ENCODE measurements at regions not wholly inside any gene's neighbourhood (a gene's known extent, or its start where the extent isn't known, plus 50 kb on each side); places are given as distances from the start of the nearest gene placed in this dataset.
"Not testable (repeated sequence)": the region's sequence is repeated elsewhere in the genome, so short reads cannot be mapped to it uniquely, and the experiment has no call there.

DNA sequence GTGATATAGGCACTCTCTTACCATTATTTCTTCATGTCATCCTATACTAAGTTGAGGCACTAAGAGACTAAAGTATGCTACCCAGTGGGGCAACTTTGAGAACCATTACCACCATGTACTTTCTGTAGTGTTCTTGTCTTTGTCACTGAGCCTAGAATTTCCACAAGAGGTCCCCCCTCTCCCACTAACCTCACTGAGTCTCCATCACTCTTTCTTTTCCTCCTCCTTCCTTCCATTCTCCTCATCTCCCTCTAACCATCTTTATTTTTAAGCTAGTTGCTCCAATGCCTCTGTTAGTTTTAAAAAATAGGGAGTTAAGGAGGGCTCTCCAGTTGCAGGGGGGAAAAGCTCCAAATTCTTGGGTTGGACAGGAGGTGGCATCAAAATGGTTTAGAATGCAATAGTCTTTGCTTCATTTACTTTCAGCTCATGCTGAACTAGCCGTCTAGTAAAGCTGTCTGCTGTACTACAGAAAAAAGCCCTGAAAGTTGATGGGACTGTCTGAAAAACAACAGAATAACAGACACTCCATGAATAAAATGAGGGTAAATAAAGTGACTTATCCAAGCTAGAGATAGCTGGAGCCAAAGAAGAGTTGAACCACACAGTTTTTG is 85.1 kb upstream of the MYRIP start:
- no peaks in the 10 kb centered on the region for H3K9me2 ChIP-seq (replicated peaks; ENCODE audit: insufficient read depth)
- H3K27me3 ChIP-seq: peaks cover 5% of the 10 kb centered on the region
- no peak overlapping the region for H2AFZ ChIP-seq
- no peaks in the 10 kb centered on the region for H3K4me1 ChIP-seq (ENCODE audit: insufficient read depth)
- WGBS (ENCODE audit: low lambda C conversion rate, missing lambda C conversion rate): 61% methylated on average over 1 of the region's 1 CpG
- no peaks in the 10 kb centered on the region for H3K79me2 ChIP-seq
- no peaks in the 10 kb centered on the region for H4K20me1 ChIP-seq (ENCODE audit: insufficient read depth, poor library complexity, severe bottlenecking)
- H3K36me3 ChIP-seq (replicated peaks; ENCODE audit: insufficient read depth, low read depth): no peaks in the 10 kb centered on the region
- no peak overlapping the region for H3K4me3 ChIP-seq
- TF ChIP-seq EZH2 (IDR thresholded peaks at IDR 0.05; ENCODE audit: borderline replicate concordance): no peak
- TF ChIP-seq, protein P1, sequence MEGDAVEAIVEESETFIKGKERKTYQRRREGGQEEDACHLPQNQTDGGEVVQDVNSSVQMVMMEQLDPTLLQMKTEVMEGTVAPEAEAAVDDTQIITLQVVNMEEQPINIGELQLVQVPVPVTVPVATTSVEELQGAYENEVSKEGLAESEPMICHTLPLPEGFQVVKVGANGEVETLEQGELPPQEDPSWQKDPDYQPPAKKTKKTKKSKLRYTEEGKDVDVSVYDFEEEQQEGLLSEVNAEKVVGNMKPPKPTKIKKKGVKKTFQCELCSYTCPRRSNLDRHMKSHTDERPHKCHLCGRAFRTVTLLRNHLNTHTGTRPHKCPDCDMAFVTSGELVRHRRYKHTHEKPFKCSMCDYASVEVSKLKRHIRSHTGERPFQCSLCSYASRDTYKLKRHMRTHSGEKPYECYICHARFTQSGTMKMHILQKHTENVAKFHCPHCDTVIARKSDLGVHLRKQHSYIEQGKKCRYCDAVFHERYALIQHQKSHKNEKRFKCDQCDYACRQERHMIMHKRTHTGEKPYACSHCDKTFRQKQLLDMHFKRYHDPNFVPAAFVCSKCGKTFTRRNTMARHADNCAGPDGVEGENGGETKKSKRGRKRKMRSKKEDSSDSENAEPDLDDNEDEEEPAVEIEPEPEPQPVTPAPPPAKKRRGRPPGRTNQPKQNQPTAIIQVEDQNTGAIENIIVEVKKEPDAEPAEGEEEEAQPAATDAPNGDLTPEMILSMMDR (IDR thresholded peaks at IDR 0.05; ENCODE audit: poor library complexity): peak; percentile 37
- no peak for DNase-seq (ENCODE audit: low spot score)
- no peak overlapping the region for H3K27ac ChIP-seq
- H3K9me3 ChIP-seq (ENCODE audit: low read depth): no peaks in the 10 kb centered on the region
- H3K4me2 ChIP-seq: no peak overlapping the region

DNA sequence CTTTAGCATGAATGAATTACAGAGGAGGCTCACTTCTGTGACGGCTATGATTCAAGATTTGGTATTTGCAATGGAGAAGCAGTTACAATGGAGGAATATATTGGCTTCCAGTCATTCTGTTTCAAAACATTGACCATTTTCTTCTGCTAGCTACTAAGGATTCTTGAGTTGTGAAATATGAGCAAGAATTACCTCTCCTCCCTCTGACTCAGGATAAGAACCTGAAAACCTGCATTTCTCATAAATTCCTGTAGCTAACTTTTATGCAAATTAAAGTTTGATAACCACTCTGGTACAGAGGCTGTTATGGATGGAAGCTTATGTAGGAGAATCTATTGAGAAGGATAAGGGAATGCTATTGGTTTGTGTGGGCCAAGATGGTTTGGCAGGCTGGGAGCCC is 84.1 kb upstream of the MYRIP start:
- Histone ChIP-seq H3K4me3 (no peak overlapping the region), H3K4me2 (no peak overlapping the region), H3K4me1 (ENCODE audit: insufficient read depth) (no peaks in the 10 kb centered on the region), H3K27me3 (peaks cover 5% of the 10 kb centered on the region), H3K9me3 (ENCODE audit: low read depth) (no peaks in the 10 kb centered on the region), H4K20me1 (ENCODE audit: insufficient read depth, poor library complexity, severe bottlenecking) (no peaks in the 10 kb centered on the region), H3K27ac (no peak overlapping the region), H3K9me2 (replicated peaks; ENCODE audit: insufficient read depth) (no peaks in the 10 kb centered on the region), H3K79me2 (no peaks in the 10 kb centered on the region), H2AFZ (no peak overlapping the region), H3K36me3 (replicated peaks; ENCODE audit: insufficient read depth, low read depth) (no peaks in the 10 kb centered on the region)
- TF ChIP-seq EZH2 (IDR thresholded peaks at IDR 0.05; ENCODE audit: borderline replicate concordance): no peak
- no peak for TF ChIP-seq EZH2phosphoT487 (IDR thresholded peaks at IDR 0.05; ENCODE audit: low read depth, severe bottlenecking, unreplicated experiment)
- TF ChIP-seq, protein P1 (IDR thresholded peaks at IDR 0.05; ENCODE audit: poor library complexity): no peak
- 92% methylated on average over 1 of the region's 1 CpG for WGBS (ENCODE audit: low lambda C conversion rate, missing lambda C conversion rate)
- no peak for DNase-seq (ENCODE audit: low spot score)

DNA sequence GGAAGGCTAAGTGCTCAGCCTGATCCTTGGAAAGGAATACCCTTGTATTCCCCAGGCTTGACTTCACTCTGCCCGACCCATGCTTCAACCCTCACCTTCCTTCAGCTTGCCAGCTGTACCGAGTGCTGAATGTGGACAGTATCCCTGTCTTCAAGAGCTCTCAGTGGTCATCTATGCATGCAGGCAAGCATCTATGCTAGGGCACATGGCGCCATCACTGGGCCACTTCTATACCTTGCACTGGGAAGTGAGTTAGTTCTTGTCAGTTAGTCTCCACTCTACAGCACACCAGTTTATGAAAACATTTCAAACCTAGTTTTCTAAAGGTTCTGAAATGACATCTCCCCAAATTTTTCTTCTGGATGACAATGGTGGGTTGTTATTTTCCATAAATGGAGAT is 82.0 kb upstream of the MYRIP start:
- Histone ChIP-seq H3K36me3 (replicated peaks; ENCODE audit: insufficient read depth, low read depth) (no peaks in the 10 kb centered on the region), H3K79me2 (no peaks in the 10 kb centered on the region), H3K4me3 (no peak overlapping the region), H3K9me2 (replicated peaks; ENCODE audit: insufficient read depth) (no peaks in the 10 kb centered on the region), H3K27ac (no peak overlapping the region), H3K4me2 (no peak overlapping the region), H2AFZ (no peak overlapping the region), H3K27me3 (peaks cover 2% of the 10 kb centered on the region), H3K4me1 (ENCODE audit: insufficient read depth) (no peaks in the 10 kb centered on the region), H3K9me3 (ENCODE audit: low read depth) (no peaks in the 10 kb centered on the region), H4K20me1 (ENCODE audit: insufficient read depth, poor library complexity, severe bottlenecking) (no peaks in the 10 kb centered on the region)
- TF ChIP-seq, protein P1 (IDR thresholded peaks at IDR 0.05; ENCODE audit: poor library complexity): no peak
- TF ChIP-seq EZH2 (IDR thresholded peaks at IDR 0.05; ENCODE audit: borderline replicate concordance) (no peak), EZH2phosphoT487 (IDR thresholded peaks at IDR 0.05; ENCODE audit: low read depth, severe bottlenecking, unreplicated experiment) (no peak)
- 84% methylated on average over 3 of the region's 3 CpGs for WGBS (ENCODE audit: low lambda C conversion rate, missing lambda C conversion rate)
- DNase-seq (ENCODE audit: low spot score): no peak

DNA sequence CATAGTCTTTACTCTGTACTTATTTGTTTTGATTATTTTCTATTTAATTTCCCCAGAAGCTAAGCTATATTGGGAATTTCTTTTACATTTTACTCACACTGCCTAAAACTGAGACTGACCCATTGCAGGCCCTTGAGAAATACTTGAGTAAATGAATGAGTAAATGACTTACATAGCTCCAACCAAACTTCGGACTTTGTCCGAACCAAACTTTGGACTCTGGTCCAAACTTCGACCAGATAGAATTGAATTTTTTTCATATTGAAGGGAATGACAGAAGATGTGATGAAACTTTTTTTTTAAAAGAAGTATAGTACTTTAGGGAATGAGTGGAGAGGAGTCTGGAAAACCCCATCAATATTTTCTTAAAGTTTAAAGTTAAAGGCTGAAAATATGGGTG is 75.6 kb upstream of the MYRIP start:
- Histone ChIP-seq H3K4me3 (no peak overlapping the region), H3K79me2 (no peaks in the 10 kb centered on the region), H3K9me2 (replicated peaks; ENCODE audit: insufficient read depth) (peaks cover 5% of the 10 kb centered on the region), H3K27me3 (no peaks in the 10 kb centered on the region), H3K9me3 (ENCODE audit: low read depth) (no peaks in the 10 kb centered on the region), H3K36me3 (replicated peaks; ENCODE audit: insufficient read depth, low read depth) (no peaks in the 10 kb centered on the region), H3K27ac (no peak overlapping the region), H3K4me1 (ENCODE audit: insufficient read depth) (no peaks in the 10 kb centered on the region), H2AFZ (no peak overlapping the region), H3K4me2 (no peak overlapping the region), H4K20me1 (ENCODE audit: insufficient read depth, poor library complexity, severe bottlenecking) (no peaks in the 10 kb centered on the region)
- TF ChIP-seq, protein P1 (IDR thresholded peaks at IDR 0.05; ENCODE audit: poor library complexity): no peak
- no peak for TF ChIP-seq EZH2phosphoT487 (IDR thresholded peaks at IDR 0.05; ENCODE audit: low read depth, severe bottlenecking, unreplicated experiment)
- TF ChIP-seq EZH2 (IDR thresholded peaks at IDR 0.05; ENCODE audit: borderline replicate concordance): no peak
- no peak for DNase-seq (ENCODE audit: low spot score)
- 94% methylated on average over 3 of the region's 3 CpGs for WGBS (ENCODE audit: low lambda C conversion rate, missing lambda C conversion rate)

DNA sequence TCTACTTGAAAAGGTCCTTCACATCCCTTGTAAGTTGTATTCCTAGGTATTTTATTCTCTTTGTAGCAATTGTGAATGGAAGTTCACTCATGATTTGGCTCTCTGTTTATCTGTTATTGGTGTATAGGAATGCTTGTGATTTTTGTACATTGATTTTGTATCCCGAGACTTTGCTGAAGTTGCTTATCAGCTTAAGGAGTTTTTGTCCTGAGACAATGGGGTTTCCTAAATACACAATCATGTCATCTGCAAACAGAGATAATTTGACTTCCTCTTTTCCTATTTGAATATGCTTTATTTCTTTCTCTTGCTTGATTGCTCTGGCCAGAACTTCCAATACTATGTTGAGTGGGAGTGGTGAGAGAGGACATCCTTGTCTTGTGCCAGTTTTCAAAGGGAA is 69.8 kb upstream of the MYRIP start:
- not testable (repeated sequence) for H3K4me3 ChIP-seq; DNase-seq (ENCODE audit: low spot score); H3K79me2 ChIP-seq; H3K4me1 ChIP-seq (ENCODE audit: insufficient read depth); H3K27ac ChIP-seq; H3K9me3 ChIP-seq (ENCODE audit: low read depth); H3K36me3 ChIP-seq (replicated peaks; ENCODE audit: insufficient read depth, low read depth); H2AFZ ChIP-seq; H3K27me3 ChIP-seq; H3K9me2 ChIP-seq (replicated peaks; ENCODE audit: insufficient read depth); H3K4me2 ChIP-seq; H4K20me1 ChIP-seq (ENCODE audit: insufficient read depth, poor library complexity, severe bottlenecking)
- 70% methylated on average over 1 of the region's 1 CpG for WGBS (ENCODE audit: low lambda C conversion rate, missing lambda C conversion rate)

All from hepatocyte (in vitro differentiated cells).